ENCODE measurements at regions not wholly inside any gene's neighbourhood (a gene's known extent, or its start where the extent isn't known, plus 50 kb on each side); places are given as distances from the start of the nearest gene placed in this dataset.

GRCh38 chr2:15772086-15772595 lies 168.2 kb upstream of the MYCN start:
- H2AFZ ChIP-seq (ENCODE audit: low read depth, low read length): no peak overlapping the region
- TF ChIP-seq MXI1 (conservative IDR thresholded peaks at IDR 0.05; ENCODE audit: poor library complexity, severe bottlenecking) (no peak), SMC3 (conservative IDR thresholded peaks at IDR 0.05; ENCODE audit: poor library complexity) (no peak), EZH2 (IDR thresholded peaks at IDR 0.05; ENCODE audit: borderline replicate concordance, insufficient read depth, low read length, poor library complexity, severe bottlenecking) (no peak), EP300 (conservative IDR thresholded peaks at IDR 0.05; ENCODE audit: poor library complexity, severe bottlenecking) (no peak), REST (IDR thresholded peaks at IDR 0.05; ENCODE audit: borderline replicate concordance) (no peak), RAD21 (conservative IDR thresholded peaks at IDR 0.05) (no peak), TAF1 (IDR thresholded peaks at IDR 0.05; ENCODE audit: low read depth) (no peak), CTCF (IDR thresholded peaks at IDR 0.05; ENCODE audit: poor library complexity, severe bottlenecking) (no peak), POLR2AphosphoS5 (IDR thresholded peaks at IDR 0.05) (no peak)
- no peaks in the 10 kb centered on the region for H3K9me3 ChIP-seq (ENCODE audit: low read length)
- no peak overlapping the region for H3K9ac ChIP-seq (ENCODE audit: low read length)
- no peaks in the 10 kb centered on the region for H3K9me2 ChIP-seq (ENCODE audit: insufficient read depth, low read length)
- H3K27ac ChIP-seq (ENCODE audit: low read length): no peak overlapping the region
- H3F3A ChIP-seq (ENCODE audit: insufficient read depth, low read length, poor library complexity, severe bottlenecking): no peaks in the 10 kb centered on the region
- no peaks in the 10 kb centered on the region for H3K27me3 ChIP-seq (ENCODE audit: insufficient read depth, low read depth, low read length)
- H3K4me3 ChIP-seq (ENCODE audit: low read length): no peak overlapping the region
- H3K4me2 ChIP-seq (ENCODE audit: low read length): no peak overlapping the region
- H3K79me2 ChIP-seq (replicated peaks; ENCODE audit: insufficient read depth, low read length): no peaks in the 10 kb centered on the region
- H3K36me3 ChIP-seq (ENCODE audit: insufficient read depth, low read length): no peaks in the 10 kb centered on the region
- H4K20me1 ChIP-seq (ENCODE audit: insufficient read depth): no peaks in the 10 kb centered on the region

GRCh38 chr2:15772681-15773080 lies 167.7 kb upstream of the MYCN start:
- no peak for TF ChIP-seq POLR2AphosphoS5 (IDR thresholded peaks at IDR 0.05)
- no peak for TF ChIP-seq EP300 (conservative IDR thresholded peaks at IDR 0.05; ENCODE audit: poor library complexity, severe bottlenecking)
- no peak for TF ChIP-seq REST (IDR thresholded peaks at IDR 0.05; ENCODE audit: borderline replicate concordance)
- no peak for TF ChIP-seq TAF1 (IDR thresholded peaks at IDR 0.05; ENCODE audit: low read depth)

More at GRCh38 chr2:15772681-15773080, 167.7 kb upstream of the MYCN start:
- Histone ChIP-seq H3K9me2 (ENCODE audit: insufficient read depth, low read length) (no peaks in the 10 kb centered on the region), H3K4me2 (ENCODE audit: low read length) (no peak overlapping the region), H3K27me3 (ENCODE audit: insufficient read depth, low read depth, low read length) (no peaks in the 10 kb centered on the region), H3K9ac (ENCODE audit: low read length) (no peak overlapping the region), H3K36me3 (ENCODE audit: insufficient read depth, low read length) (no peaks in the 10 kb centered on the region), H3K79me2 (replicated peaks; ENCODE audit: insufficient read depth, low read length) (no peaks in the 10 kb centered on the region), H2AFZ (ENCODE audit: low read depth, low read length) (no peak overlapping the region), H3K4me3 (ENCODE audit: low read length) (no peak overlapping the region), H3F3A (ENCODE audit: insufficient read depth, low read length, poor library complexity, severe bottlenecking) (no peaks in the 10 kb centered on the region), H3K27ac (ENCODE audit: low read length) (no peak overlapping the region), H4K20me1 (ENCODE audit: insufficient read depth) (no peaks in the 10 kb centered on the region), H3K9me3 (ENCODE audit: low read length) (no peaks in the 10 kb centered on the region)
